Stimulated activated CD4-positive, alpha-beta T cell treated with anti-CD3 and anti-CD28 coated beads, TNF-alpha, amount 100 ng/mL, for 48 hours (primary cell): ENCODE measurements at regions not wholly inside any gene's neighbourhood (a gene's known extent, or its start where the extent isn't known, plus 50 kb on each side); places are given as distances from the start of the nearest gene placed in this dataset.
"Not testable (repeated sequence)": the region's sequence is repeated elsewhere in the genome, so short reads cannot be mapped to it uniquely, and the experiment has no call there.

Source experiments
- DNase-seq, 3 donors: peaks; one replicate each; pipeline ENCODE4 v3.0.0-alpha.2; 2020; ENCODE audit warnings: low read depth in 3 of 3

- no peak for DNase-seq
Measured at GRCh38 chr20:22848364-22848763, 186.7 kb upstream of the SSTR4 start.

- not testable (repeated sequence) for DNase-seq
Measured at GRCh38 chr20:22851679-22852346, 183.3 kb upstream of the SSTR4 start.

GRCh38 chr20:22861231-22861980, 173.7 kb upstream of the SSTR4 start:
- no peak for DNase-seq

- DNase-seq = no peak
Measured at GRCh38 chr20:22861990-22862389, 173.1 kb upstream of the SSTR4 start.

- DNase-seq = no peak
Measured at GRCh38 chr20:22862671-22863230, 172.4 kb upstream of the SSTR4 start.

GRCh38 chr20:22863826-22864225, 171.3 kb upstream of the SSTR4 start:
- DNase-seq = no peak

GRCh38 chr20:22866812-22867341, 168.2 kb upstream of the SSTR4 start:
- no peak for DNase-seq

- no peak for DNase-seq
Measured at GRCh38 chr20:22878166-22878565, 156.9 kb upstream of the SSTR4 start.

GRCh38 chr20:22880277-22880676, 154.8 kb upstream of the SSTR4 start:
- DNase-seq = no peak

- no peak for DNase-seq
Measured at GRCh38 chr20:22887796-22888195, 147.3 kb upstream of the SSTR4 start.

- DNase-seq = no peak
Measured at GRCh38 chr20:22890594-22891300, 144.4 kb upstream of the SSTR4 start.

GRCh38 chr20:22901164-22901563, 133.9 kb upstream of the SSTR4 start:
- DNase-seq = no peak

- DNase-seq = no peak
Measured at GRCh38 chr20:22901921-22902320, 133.2 kb upstream of the SSTR4 start.

- no peak for DNase-seq
Measured at GRCh38 chr20:22904386-22904785, 130.7 kb upstream of the SSTR4 start.

GRCh38 chr20:22904905-22905304, 130.2 kb upstream of the SSTR4 start:
- DNase-seq = no peak

- DNase-seq = no peak
Measured at GRCh38 chr20:22905658-22906057, 129.5 kb upstream of the SSTR4 start.

GRCh38 chr20:22908437-22908836, 126.7 kb upstream of the SSTR4 start:
- DNase-seq = no peak

GRCh38 chr20:22908944-22909343, 126.2 kb upstream of the SSTR4 start:
- DNase-seq = no peak

- DNase-seq = no peak
Measured at GRCh38 chr20:22909436-22909835, 125.7 kb upstream of the SSTR4 start.

- no peak for DNase-seq
Measured at GRCh38 chr20:22910287-22910852, 124.7 kb upstream of the SSTR4 start.

GRCh38 chr20:22914291-22914690, 120.8 kb upstream of the SSTR4 start:
- no peak for DNase-seq

GRCh38 chr20:22915512-22915911, 119.6 kb upstream of the SSTR4 start:
- no peak for DNase-seq
